ENCODE measurements at regions not wholly inside any gene's neighbourhood (a gene's known extent, or its start where the extent isn't known, plus 50 kb on each side); places are given as distances from the start of the nearest gene placed in this dataset.

DNA sequence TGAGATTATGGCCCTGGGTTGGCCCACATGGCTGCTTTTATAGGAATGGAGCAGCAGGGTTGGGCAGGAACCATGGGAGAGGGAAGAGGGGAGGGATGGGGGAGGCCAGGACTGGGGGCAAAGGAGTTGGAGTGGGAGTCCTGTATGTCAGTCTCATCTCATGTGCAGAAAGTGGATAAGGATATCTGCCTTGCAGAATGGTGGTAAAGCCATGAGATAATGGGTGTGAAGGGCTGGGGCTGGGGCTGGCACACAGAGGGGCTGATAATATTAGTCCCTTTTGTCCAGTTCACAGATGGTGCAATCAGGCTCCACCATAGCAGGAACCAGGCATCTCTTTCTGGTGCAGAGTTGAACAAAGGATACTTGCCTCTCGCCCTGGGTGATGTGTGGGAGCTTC, 101.3 kb downstream of the MRM1 start:
- Histone ChIP-seq H3K9me3 (no peaks in the 10 kb centered on the region), H3K27me3 (peaks cover 0 to 73% of the 10 kb centered on the region in 2 donors), H3K4me3 (no peak overlapping the region), H3K4me1 (peaks cover 0 to 5% (median 0%) of the 10 kb centered on the region in 4 donors), H3K36me3 (no peaks in the 10 kb centered on the region), H3K27ac (no peak overlapping the region)
- TF ChIP-seq, protein P1, sequence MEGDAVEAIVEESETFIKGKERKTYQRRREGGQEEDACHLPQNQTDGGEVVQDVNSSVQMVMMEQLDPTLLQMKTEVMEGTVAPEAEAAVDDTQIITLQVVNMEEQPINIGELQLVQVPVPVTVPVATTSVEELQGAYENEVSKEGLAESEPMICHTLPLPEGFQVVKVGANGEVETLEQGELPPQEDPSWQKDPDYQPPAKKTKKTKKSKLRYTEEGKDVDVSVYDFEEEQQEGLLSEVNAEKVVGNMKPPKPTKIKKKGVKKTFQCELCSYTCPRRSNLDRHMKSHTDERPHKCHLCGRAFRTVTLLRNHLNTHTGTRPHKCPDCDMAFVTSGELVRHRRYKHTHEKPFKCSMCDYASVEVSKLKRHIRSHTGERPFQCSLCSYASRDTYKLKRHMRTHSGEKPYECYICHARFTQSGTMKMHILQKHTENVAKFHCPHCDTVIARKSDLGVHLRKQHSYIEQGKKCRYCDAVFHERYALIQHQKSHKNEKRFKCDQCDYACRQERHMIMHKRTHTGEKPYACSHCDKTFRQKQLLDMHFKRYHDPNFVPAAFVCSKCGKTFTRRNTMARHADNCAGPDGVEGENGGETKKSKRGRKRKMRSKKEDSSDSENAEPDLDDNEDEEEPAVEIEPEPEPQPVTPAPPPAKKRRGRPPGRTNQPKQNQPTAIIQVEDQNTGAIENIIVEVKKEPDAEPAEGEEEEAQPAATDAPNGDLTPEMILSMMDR (IDR thresholded peaks at IDR 0.05): no peak
- intact Hi-C loops (cut with DNase I; ENCODE audit: low total_unique reads): no loop called here
- no peak for DNase-seq

DNA sequence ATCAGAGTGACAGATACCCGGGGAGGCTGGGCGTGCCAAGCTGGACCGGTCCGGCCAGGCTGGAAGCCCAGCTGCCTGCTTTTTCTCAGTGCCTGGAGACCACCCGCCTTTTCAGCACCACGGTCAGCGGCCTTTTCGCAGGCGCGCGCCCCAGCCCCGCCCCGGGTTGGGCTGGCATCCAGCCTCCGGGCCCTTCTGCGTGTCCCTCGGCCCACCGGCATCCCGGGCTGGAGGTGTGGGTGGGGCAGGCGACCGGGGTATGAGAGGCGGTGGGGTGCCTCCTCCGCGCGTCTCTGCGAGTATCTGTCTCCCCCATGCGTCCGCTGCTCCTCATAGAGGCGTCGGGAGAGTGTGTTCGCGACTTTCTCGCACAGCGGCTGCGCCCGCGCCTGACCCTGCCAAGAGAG, 102.5 kb downstream of the MRM1 start:
- intact Hi-C loops (cut with DNase I; ENCODE audit: low total_unique reads): no loop called here
- H3K27me3 ChIP-seq: peaks cover 0 to 66% of the 10 kb centered on the region in 2 donors

DNA sequence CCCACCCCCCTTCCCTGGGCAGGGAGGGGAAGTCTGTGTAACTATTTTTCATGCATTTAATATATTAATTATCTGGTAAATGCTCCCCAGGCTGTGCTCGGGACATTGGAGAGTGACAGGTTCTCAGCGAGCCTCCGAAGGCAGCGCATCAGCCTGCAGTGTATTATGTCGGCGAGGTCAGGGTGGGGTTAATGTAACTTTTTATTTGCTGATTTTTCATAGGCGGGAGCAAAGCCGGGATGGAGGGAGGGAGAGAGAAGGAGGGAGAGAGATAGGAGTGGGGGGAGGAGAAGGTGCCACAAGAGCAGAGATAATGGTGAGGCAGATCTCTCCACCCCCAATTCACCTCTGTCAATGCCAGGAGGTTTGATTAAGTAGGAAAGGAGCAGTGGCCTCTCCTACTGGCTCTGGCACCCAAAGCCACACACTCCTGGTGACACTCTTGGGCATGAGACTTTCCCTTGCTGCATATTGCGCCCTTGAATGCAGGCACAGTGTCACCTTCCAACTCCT, 104.0 kb downstream of the MRM1 start:
- Histone ChIP-seq H3K27ac (no peak overlapping the region), H3K27me3 (peaks cover 0 to 56% of the 10 kb centered on the region in 2 donors), H3K4me1 (peaks cover 0 to 5% (median 0%) of the 10 kb centered on the region in 4 donors), H3K4me3 (no peak overlapping the region), H3K9me3 (no peaks in the 10 kb centered on the region), H3K36me3 (no peaks in the 10 kb centered on the region)
- intact Hi-C loops (cut with DNase I; ENCODE audit: low total_unique reads): no loop called here
- no peak for DNase-seq
- TF ChIP-seq, protein P1 (IDR thresholded peaks at IDR 0.05): no peak

More for the DNA sequence above, 102.5 kb downstream of the MRM1 start:
- H3K9me3 ChIP-seq: no peaks in the 10 kb centered on the region
- no peak overlapping the region for H3K27ac ChIP-seq
- H3K36me3 ChIP-seq: no peaks in the 10 kb centered on the region
- peaks cover 0 to 5% (median 0%) of the 10 kb centered on the region in 4 donors for H3K4me1 ChIP-seq
- no peak overlapping the region for H3K4me3 ChIP-seq
- DNase-seq: no peak
- TF ChIP-seq, protein P1 (IDR thresholded peaks at IDR 0.05): no peak

DNA sequence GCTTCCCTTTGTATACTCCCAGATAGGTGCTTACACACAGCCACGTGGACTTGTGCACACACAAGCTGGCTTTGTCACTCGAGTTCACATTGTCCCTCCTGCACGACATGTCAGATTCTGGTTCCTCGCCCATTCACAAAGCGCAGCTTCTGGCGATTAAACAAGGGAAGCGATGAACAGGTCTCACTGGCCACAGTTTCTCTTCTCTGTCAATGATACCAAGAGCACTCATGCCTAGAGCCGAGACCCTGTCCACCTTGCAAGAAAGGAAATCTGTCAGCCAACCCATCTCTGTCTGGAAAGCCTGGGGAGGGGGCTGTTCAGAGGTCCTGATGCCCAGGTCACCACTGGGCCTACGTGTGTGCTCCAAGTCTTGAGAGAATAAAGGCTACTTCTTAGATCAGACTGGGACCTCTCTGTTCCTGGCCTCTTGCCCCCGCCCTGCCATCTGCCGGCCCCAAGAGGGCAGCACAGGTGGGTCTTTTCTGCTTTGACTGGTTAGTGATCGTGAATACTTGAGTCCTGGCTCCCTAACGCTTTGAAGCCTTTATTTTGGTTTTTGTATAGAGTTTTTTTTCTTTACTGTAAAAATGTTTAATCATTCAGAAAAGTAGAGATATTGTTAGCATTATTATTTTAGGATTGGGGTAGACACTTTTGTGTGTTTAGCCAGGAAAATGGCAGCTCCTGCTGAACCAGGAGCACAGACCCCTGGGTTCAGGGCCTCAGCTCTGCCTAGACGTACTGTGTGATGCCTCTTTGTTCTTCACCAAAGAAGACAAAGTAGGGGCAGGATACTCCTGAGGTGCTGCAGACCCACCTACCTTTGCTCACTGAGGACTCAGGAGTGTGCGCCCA, 104.7 kb downstream of the MRM1 start:
- H3K27ac ChIP-seq: no peak overlapping the region
- H3K27me3 ChIP-seq: peaks cover 0 to 54% of the 10 kb centered on the region in 2 donors
- no peaks in the 10 kb centered on the region for H3K36me3 ChIP-seq
- intact Hi-C loops (cut with DNase I; ENCODE audit: low total_unique reads): no loop called here
- no peak overlapping the region for H3K4me3 ChIP-seq
- DNase-seq: no peak
- no peaks in the 10 kb centered on the region for H3K9me3 ChIP-seq
- TF ChIP-seq, protein P1 (IDR thresholded peaks at IDR 0.05): no peak
- peaks cover 0 to 5% (median 0%) of the 10 kb centered on the region in 4 donors for H3K4me1 ChIP-seq

DNA sequence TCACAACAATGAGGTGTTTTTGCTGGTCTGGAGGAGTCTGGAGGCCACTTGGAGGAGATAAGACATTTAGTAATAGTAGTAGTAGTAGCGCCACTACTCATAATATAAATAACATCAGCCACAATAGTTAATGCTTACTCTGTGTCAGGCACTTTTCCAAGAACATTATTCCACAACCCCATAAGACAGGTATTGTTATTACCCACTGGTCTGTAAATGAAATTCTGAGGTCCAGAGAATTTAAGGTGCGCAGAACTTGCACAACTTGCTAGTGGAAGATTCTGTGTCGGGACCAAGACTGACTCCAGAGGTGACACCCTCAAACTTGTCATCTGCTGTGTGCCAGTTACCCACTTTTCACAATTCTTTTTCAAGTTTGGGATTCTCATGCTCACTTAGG, 106.5 kb downstream of the MRM1 start:
- TF ChIP-seq, protein P1 (IDR thresholded peaks at IDR 0.05): no peak
- intact Hi-C loops (cut with DNase I; ENCODE audit: low total_unique reads): no loop called here
- no peaks in the 10 kb centered on the region for H3K9me3 ChIP-seq
- H3K36me3 ChIP-seq: no peaks in the 10 kb centered on the region
- DNase-seq: no peak
- H3K4me3 ChIP-seq: no peak overlapping the region
- H3K27ac ChIP-seq: no peak overlapping the region
- H3K27me3 ChIP-seq: peaks cover 0 to 36% of the 10 kb centered on the region in 2 donors
- H3K4me1 ChIP-seq: peaks cover 0 to 5% (median 0%) of the 10 kb centered on the region in 4 donors
